GM21526 (cell line): ENCODE measurements at regions not wholly inside any gene's neighbourhood (a gene's known extent, or its start where the extent isn't known, plus 50 kb on each side); places are given as distances from the start of the nearest gene placed in this dataset.
"Not testable (repeated sequence)": the region's sequence is repeated elsewhere in the genome, so short reads cannot be mapped to it uniquely, and the experiment has no call there.

Experiments
- ATAC-seq: cut with Tn5 transposase; IDR thresholded peaks from one replicate; pipeline ENCODE4 v1.9.1; 2021; ENCODE audit warnings: moderate library complexity; ENCODE audit not compliant: unreplicated experiment, low FRiP score

DNA sequence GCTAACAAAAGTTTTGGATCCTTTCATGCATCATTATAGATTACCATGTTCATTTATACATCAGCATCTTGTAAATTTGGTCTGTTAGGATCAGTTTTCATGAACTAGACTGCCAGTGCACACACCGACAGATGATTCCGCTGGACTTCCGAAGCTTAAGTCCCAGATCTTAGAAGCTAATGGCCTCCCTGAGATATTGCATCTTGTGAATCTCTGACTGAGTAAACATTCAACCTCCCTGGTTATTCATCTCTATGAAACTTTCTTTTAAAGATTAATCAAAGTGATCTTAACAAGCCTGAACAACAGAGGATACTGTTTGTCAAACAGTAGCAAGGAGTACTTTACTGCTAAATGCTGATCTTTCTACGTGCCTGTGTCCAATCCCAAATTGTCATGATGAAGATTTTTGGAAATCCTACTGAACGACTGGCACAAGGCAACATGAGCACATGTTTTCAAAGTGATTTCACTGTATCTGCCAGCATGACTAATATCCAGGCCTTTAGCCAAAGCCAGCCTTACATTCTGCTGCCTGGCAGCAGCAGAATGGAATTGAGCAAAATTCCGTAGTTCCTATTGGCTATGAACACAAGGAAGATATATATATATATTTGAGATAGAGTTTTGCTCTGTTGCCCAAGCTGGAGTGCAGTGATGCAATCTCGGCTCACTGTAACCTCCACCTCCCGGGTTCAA, 91.3 kb upstream of the ANK3 start:
- ATAC-seq: no peak

DNA sequence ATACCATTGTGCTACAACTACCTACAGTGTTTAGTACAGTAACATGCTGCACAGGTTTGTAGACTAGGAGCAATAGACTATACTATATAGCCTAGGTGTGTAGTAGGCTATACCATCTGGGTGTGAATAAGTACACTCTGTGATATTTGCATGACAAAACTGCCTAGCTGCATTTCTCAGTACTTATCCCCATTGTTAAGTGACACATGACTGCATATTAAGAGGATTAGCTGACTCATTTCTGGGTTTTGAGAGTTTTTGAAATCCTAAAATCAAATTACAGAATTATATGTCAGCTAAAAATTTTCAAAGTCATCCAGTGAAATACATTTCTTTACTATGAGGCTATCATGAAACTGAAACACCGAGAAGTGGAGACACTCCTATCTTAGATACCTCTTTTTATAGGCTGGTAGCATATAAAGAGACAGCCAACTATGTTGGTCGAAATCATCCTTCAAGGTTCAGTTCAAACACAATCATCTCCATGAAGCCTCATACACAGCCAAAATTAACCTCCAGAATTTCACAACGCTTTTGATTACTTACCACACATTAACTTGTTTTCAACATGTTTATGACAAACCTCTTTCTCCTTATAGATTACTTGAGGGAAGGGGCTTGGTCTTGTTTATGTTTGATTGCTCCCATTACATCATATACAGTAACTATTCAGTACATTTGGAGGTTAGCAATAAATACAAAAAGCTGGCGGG, 89.8 kb upstream of the ANK3 start:
- ATAC-seq: no peak

GRCh38 chr10:60476451-60476850, 86.8 kb upstream of the ANK3 start:
- no peak for ATAC-seq

GRCh38 chr10:60473557-60473956, 83.9 kb upstream of the ANK3 start:
- no peak for ATAC-seq

GRCh38 chr10:60470091-60470490, 80.4 kb upstream of the ANK3 start:
- ATAC-seq: no peak

DNA sequence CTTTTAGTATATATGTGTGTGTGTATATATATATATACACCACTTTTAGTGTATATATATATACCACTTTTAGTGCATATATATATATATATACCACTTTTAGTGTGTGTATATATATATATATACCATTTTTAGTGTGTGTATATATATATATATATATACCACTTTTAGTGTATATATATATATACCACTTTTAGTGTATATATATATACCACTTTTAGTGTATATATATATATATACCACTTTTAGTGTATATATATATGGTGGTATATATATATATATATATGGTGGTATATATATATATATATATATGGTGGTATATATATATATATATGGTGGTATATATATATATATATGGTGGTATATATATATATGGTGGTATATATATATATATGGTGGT, 79.5 kb upstream of the ANK3 start:
- ATAC-seq: not testable (repeated sequence)

DNA sequence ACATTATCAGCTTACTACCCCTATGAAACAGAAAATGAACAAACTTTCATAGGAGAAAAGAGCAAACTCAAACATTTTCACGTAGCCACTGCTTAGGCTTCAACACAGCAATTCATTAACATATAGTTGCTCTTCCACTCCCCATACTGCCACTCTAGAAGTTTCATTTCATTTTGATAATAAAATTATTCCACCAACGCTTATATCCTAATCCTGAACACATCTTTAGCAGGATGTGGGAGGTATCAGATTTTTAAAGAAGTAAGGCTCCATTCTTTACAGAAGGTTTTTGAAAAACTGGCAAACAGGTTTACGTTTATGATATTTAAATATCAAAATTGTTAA, 77.5 kb upstream of the ANK3 start:
- no peak for ATAC-seq

DNA sequence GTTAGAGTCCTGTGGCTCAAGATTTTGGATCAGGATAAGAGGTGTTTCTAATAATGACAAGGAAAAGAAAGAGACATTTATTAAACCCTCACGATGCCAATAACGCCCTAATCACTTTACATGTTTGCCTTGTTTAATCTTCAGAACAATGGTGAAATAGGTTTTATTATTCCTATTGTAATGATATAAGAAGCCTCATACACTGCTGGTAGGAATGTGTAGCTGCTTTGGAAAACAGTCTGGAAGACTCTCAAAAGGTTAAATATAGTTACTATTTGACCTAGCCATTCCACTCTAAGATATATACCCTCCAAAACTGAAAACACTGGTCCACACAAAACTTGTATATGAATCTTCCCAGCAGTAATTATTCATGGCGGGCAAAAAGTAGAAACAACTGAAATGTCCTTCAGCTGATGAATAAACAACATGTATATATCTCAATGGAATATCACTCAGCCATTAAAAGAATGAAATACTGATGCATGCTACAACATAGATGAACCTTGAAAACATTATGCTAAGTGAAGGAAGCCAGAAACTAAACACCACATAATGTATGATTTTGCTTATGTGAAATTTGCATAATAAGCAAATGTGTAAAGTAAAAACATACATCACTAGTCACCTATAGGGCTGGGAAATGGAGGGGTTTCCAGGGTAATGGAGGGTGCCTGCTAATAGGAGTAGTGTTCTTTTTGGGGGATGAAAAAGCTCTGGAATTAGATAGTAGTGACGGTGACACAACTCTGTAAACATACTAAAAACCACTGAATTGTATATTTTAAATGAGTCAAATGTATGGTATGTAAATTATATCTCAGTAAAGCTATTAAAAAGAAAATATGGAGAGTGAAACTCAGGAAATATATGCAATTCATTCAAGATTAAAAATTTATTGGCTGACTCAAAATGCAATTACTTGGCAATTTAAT, 76.9 kb upstream of the ANK3 start:
- no peak for ATAC-seq

DNA sequence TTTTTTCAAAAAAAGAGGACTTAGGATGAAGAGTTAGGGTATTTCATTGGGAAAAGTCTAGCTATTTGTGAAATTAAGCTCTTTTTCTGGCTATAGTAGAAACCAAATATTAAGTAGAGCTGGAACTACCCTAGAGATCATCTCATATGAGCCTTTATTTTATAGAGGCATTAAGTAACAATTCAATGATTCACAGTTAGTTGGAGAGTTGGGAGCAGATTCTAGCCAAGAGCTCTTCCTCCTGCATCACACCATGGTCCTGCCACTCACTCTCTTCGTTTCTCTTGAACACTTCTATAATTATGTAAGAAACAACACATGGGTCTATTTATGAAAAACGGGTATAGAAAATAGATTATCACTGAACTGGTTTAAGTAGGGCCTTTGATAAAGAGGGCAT, 76.1 kb upstream of the ANK3 start:
- no peak for ATAC-seq

DNA sequence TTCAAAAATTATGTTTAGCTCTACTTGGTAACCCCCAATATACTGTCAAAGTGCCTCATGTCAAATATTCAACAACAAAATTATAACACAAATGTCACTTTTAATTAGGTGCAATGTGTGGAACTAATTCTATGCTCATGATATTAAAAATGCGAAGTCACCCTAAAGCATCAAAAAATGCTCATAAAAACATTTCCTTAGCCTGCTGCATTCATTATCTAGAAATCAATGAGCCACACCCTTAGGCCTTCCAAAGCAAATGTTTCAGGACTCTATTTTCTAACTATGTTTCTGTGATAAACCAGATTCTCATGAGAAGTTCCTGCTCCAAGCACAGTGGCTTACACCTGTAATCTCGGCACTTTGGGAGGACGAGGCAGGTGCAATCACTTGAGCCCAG, 75.0 kb upstream of the ANK3 start:
- ATAC-seq: no peak

- no peak for ATAC-seq
These were observed 74.1 kb upstream of the ANK3 start for GRCh38 chr10:60463746-60464145.

DNA sequence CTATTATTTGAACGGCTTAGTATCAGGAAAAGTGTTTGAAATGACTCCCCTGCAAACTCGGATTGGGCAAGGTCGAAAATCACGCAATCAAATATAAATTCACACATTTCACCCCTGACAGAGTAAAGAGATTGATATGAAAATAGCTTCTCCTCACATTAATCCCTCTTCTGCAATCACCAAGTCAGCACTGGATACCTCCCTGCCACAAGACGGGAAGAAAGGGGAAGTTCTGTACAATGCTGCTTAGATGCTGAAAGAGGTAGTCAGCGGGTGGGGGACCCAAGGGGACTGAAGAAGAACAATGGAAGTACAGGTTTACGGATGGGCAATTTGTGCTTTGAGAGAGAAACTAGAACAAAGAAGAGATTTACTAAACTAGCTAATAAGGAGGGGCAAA, 72.0 kb upstream of the ANK3 start:
- ATAC-seq: no peak

DNA sequence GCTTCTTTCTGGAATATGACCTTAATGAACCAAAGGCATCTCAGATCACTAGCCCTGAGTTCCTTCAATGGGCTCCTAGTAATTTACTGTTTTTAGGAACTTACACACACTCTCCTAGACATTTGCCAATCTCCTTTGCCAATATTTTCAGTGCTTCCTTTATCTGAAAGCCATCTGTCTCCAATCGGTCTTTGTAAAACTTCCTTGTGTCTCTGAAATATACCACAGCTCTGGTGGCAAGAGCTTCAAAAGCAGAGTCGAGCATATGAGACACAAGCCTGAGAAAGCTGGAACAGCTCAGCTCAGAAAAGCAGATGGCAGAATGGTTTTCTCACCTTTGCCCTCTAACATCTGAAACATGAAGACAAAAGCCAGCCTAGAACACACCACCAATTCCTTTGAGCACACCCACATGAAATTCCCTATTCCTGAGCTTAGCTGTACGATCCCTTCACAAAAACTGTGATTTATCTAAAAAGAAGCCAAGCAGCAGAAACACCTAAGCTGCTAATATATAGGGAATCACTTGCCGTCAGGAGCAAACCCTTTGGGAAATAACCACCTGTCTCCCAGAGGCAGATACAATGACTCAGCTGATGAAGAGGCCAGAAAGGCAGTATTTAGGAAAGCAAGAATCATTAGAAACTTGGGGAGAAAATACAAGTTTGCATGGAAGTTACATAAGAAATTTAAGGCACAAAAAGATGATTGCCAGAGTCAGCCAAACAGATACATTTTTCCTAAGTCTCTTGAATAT, 70.2 kb upstream of the ANK3 start:
- ATAC-seq: no peak

GRCh38 chr10:60456053-60456452, 66.4 kb upstream of the ANK3 start:
- ATAC-seq: no peak

DNA sequence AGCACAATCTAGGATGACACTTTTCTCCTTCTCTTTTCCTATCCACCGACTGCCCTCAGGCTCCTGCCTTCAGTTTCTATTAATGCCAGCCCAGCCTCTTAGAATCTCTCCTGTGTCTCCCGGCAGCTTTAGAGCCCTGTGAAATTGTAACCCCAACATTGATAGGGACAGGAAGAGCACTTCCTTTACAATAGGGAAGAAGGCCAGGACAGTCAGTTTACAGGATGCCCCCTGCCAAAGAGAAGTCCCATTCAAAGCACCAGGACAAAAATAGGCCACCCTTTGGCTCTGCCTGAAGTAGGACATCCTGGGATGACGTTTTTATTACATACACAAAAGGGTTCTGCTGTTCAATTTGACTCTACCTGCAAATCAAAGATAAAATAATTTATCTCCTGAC, 64.7 kb upstream of the ANK3 start:
- ATAC-seq: no peak

DNA sequence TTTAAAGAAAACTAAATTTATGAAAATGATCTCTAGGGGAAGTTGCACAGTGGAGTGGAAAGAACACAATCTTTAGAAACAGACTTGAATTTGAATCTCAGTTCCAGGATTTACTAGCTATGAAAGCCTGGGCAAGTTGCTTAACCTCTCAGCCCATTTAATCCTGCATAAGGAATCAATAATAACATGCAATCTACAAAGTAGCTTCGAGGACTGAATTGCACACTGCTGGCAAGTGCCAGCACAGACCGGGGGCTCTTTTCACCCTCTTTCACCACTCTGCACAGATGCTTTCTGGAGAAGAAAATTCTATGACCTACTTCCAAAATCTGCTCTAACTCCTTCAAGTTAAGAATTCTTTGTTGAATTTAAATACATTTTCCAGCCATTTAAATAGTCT, 63.4 kb upstream of the ANK3 start:
- no peak for ATAC-seq

DNA sequence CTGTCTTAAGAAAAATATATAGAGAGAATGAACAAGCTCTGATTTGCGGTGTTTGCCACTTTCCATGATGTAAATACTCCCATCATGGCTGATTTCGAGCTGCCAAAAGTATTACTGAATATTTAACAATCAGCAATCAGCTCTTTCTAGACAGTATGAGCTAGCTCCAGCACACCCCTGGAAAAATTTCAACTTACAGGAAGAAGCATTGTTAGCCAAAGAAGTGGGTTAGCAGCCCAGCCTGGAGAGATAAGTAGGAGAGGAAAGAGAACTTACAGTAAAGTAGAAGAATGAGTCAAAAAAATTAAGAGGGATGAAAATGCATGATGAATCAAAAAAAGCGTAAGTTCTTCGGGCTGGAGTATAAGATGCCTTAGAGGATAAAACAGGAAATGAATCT, 60.6 kb upstream of the ANK3 start:
- no peak for ATAC-seq

- no peak for ATAC-seq
These were observed 58.6 kb upstream of the ANK3 start for GRCh38 chr10:60448246-60448645.

- no peak for ATAC-seq
These were observed 57.2 kb upstream of the ANK3 start for GRCh38 chr10:60446851-60447250.

- ATAC-seq: no peak
These were observed 56.6 kb upstream of the ANK3 start for GRCh38 chr10:60446070-60446833.
